ENCODE measurements at regions not wholly inside any gene's neighbourhood (a gene's known extent, or its start where the extent isn't known, plus 50 kb on each side); places are given as distances from the start of the nearest gene placed in this dataset.

DNA sequence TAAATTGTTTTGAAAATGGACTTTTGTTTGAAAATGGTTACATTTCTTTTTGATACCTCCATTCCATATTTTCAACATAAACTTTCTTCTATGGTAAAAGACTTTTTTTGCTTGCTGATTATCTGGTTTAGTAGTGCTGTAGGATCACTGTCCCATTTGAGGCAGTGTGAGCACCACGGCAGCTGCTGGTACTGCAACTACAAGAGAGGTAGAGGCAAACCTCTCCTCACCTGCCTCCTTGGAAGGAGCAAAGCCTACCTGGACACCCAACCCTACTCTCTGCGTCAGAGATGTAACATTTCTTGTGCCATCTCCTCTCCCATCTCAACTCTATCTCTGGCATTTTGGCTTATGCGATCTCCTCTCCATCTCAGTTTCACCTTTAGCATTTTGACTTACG is 460.1 kb downstream of the SHQ1 start:
- DNase-seq = no peak

DNA sequence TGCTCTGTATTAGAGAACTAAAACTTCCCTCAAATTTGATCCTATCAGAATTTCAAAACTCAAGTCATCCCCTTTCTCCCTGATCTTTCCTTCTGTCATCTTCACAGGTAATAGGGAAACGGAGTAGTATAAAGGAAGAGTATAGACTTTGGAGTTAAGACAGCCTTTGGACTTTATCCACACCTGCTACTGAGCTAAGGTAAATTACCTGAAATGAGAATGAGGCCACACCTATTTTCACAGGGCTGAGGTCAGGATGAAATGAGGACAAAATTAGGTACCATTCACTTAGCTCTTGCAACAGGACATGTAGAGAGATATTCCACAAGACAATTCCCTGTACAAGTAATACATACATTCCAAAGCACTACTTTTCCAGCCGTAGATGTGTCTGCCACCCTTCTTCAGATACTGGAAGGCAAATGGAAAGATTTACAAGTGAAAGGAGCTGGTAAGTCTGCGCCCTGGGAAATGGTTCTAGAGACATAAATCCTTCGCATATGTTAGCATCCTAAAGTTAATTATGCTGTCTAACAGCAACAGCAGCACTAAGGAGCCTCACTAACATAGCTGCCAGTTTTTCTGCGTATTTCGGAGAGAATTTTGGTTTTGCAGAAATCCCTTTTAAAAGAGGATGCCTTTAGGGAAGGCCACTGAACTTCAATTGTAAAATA is 461.8 kb downstream of the SHQ1 start:
- DNase-seq = no peak

GRCh38 chr3:72385167-72385566 is 463.1 kb downstream of the SHQ1 start:
- DNase-seq = no peak

DNA sequence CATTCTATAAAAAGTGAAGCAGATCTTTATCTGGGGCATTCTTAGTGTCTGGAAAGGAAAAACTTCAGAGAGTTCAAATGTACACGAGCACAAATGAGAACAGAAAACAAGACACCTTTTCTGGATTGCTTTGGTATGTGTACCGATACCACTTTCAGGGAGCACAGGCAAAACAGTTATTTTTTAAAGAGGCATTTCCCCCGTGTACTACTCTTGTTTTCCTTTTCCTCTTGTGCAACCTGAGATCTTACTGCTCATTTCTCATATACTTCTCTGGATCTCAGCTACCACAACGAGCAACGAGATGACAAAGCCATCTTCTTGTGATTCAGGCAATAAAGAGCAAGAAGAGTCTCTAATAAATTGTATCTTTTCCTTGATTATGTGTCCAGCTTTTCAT is 463.6 kb downstream of the SHQ1 start:
- DNase-seq = no peak

DNA sequence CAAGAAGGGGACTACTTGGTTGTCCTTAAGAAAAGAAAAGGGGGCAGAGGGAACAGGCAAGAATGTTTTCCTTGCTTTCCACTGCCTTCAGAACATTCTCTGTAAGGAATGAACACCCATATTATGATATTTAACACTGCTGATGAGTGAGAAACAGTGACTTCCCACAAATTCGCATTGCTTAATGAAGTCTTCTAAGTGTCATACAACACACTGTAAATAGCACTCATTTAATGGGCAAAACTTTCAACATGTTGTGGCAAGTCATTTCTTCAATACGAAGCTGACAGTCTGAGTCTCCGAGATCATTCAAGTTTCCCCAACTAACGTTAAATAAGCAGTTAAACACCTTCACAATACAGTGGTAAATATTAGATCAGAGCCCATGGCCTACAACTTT is 464.4 kb downstream of the SHQ1 start:
- no peak for DNase-seq

DNA sequence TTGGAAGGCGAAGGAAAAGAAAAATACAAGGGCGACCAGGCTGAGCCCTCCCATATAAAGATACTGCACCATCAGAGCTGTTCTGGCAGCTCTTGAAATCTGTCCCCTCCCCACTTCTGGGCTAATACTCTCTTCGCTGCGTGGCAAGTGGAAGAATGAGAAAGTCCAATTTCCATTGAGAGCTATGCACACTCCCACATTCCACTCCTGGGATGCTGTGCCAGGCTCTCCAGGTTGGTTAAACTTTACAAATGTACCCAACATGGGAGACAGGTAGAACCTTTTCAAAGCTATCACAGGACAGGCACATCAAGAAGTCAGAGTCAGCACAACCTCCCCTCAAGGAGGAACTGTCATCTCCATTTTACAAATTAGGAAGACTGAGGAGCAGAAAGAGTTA is 465.0 kb downstream of the SHQ1 start:
- no peak for DNase-seq

DNA sequence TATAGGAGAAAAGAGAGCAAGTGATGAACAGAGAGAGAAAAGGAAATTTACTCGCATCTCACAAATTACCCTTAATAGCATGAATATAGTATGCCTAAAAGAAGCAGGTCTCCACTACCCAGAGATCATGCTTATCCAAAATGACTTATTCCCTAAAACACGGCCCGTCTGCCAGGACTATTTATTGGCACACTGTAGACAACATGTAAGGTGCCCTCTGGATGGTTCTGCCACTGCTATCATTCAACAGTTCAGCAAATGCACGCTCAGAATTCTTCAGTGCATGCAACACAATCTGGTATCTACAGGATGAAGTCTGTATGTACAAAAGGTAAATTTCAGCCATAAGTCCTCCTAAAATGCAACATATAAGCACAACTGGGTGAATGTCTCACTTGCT is 465.8 kb downstream of the SHQ1 start:
- DNase-seq = no peak

DNA sequence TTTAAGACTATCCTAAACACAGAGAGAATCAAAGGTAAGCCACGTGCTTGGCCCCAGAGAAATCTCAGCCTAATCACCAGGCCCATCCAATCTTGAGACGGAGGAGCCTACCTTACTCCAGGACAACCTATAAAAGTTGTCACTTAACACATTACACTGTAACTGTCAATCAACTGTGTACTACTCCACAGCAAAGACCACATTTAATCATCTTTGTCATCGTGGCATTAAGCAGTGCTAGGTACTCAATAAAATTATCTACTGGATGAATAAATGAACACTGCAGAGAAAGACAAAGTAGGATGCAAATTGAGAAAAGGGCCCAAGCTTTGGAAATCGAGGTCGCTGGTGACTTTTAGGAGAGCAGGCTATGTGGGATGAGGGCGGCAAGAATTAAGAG is 466.7 kb downstream of the SHQ1 start:
- no peak for DNase-seq

DNA sequence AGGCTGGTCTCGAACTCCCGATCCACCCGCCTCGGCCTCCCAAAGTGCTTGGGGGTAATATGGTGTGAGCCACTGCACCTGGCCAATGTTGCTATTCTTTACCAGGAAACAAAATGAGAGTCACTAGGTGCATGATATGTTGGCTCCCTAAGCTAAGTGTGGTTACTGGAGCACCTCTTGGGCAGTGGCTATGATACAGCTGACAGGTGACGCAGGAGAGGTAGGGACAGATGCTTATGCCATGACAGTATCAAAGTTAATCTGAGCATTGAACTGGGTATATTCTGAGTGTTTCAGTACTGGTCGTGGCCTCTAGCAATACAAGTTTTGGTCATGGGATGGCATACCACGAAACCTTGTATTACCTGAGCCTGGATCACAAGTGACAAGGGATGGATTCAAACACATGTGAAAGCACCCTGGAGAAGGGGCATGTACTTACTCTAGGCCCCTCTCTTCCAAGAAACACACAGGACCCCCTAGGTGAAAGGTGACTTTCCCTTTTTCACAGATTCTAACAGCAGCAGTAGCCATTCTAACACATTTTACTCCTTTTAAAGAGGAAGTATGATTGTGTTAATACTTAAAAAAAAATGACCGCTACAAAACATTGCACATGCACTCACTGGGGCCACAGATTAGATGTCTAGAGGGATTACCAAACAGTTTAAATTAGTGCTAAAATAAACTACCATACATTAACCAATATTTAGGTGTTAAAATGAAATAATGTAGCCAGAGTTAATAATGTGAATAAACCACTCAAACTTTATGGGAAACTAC is 467.3 kb downstream of the SHQ1 start:
- no peak for DNase-seq

DNA sequence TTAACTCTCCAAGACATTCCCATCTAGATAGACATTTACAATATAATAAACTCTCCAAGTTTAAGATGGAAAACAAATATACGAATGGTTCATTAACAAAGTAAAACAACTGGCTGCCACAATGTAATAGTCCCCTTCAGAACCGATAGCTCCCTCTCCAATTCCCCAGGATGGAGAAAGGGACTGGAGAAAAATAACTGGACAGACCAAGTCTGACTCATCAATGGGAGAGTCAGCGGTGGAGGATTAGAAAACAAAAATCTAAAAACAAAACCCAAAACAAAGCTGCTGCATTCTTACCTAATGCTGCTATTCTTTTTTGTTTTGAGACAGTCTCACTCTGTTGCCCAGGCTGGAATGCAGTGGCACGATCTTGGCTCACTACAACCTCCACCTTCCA is 468.1 kb downstream of the SHQ1 start:
- no peak for DNase-seq

DNA sequence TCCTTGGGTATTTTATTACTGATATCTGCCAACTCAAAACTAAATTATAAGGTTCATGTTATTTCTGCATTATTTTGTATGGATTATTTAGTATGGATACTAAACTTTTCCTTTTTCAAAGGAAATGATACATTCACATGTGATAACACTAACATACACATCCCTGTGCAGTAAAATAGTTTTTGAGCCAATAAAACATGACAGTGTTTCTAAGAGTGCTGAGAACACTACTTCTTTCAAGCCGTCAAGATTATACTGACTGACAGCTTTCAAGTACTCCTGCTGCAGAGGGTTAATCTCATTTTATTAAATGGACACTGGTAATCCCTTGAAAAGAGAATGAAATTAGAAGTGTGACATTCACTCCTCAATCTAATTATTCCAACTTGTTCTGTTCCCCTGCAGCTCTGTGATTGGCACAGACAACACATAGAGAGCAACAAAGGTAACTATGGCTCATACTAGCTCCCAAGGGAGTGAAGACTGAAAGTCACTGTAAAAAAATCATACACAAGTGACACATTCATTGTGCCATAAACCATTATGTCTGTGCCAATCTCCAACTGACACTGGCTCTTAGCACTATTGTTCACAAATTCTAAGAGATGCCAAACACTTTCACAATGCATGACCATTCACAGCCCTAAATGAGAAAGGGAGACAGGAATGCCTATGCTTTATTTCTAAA is 468.6 kb downstream of the SHQ1 start:
- DNase-seq = no peak

DNA sequence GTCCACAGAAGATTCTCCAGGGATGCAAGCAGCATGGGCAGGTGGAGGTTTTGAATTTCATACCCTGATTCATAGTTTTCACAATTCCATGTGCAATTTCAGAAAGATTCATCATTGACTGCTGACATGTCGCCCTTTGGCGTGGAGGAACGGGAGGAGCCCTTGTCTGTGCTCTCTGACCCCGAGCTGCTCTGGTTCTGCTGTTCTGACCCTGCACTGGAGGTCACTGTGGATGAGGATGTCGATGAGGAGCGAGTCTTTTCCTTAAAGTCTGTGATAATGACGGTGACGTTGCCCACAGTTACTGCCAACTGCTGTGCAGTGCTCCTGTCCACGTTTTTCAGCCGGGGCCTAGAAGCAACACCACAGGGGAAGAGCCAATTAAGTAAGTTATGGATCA is 470.0 kb downstream of the SHQ1 start:
- no peak for DNase-seq

DNA sequence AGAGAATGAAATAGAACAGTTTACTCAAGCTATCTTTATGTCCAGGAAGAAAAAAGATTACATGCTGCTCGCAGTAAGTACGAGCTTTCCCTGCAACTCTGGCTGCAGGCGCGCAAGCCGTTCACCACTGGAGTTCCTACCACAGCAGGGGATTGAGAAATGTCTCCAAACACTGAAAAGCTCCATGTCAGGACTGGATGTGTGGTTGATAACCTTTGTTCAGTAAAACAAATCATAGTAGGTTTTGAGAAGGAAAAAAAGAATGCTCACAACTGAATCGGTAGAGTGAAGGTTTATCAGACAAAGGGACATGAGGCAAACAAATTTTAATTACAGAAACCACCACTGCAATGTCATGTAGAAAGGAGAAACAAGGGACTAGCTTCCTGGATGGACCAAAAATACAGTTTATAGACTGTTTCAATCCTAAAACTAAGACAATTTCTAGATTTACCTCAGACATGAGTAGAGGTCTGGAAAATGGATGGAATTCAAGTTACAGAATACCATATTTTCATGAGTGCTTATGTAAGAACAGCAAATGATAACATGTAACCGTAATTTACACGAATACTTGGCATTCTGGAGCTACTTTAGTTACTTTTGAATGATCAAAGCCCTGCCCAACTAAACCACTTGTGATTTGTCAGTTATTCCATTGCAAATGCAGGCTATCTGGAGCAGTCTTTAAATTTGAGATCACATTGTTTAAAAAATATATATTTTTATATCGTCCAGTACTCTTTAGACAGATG is 471.1 kb downstream of the SHQ1 start:
- no peak for DNase-seq

DNA sequence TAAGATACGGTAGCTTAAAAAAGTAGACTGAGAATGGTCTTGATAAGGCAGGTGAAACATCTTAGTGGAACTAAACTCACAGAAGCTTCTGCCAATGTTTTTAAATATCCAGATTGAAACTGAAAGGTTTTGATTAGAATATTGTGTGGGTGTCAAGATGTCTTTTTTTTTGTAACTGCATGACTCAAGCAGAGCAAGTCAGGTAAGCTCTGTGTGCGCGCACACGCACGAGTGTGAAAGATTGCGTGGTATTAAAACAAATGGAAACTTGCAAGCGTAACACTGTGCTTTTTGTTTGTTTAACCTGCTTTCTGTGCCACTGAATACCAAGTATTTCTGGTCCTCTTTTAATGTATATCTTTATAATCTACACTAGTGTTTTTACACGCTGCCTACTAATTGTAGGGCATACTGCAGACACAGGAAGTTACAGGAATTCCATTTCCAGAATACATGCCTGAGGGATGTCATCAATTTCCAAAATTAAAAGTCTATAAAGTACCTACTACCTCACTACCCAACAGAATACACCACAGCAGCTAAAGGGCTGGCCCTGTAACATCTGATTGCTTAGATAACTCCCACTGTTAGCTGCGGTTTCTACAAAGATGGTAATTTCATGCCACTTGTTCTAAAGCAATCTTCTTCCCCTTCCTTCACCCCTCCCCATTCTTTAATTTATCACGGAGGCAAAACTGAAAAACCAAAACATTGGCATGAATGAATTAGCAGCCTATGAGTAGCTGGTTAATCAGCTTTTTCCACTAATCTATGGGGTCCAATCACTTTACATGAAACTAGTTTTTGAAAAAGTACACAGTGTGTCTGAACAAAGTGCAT is 472.8 kb downstream of the SHQ1 start:
- DNase-seq = no peak

DNA sequence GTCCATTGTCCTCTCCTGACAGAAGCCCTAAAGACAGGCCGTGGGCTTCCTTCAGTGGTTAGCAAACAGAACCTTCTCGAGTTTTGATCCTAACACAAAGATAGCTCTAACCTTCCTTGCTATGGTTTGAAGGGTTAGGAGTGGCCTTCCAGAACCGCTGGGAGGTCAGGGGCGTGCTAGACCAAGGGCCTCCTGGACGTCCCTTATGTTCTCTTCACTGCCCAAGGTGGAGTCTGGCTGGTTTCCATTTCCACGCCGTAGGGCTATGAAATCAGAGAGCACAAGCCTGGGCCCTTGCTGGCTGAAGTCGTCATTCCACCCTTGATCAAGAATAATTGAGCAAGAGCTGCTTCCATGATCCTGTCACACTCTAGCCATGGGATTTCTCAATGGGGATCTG is 475.1 kb downstream of the SHQ1 start:
- DNase-seq = no peak

DNA sequence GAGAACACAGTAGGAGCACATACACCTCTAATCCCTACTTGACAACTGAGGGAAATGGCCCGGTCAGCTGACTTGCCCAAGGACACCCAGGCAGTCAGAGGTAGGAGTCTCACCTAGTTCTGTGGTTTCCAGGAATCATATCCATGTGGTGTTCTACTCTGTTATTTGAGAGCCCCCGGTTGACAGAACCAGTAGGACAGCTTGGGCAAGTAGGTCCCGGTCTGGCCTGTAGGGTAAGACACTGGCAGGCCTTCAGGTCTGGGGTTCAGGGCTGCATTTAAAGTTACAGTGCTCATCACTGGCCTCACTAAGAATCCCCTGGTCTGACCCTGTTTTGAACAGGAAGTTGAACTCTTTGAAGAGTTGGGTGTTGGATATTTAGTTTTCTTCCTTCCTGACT is 476.1 kb downstream of the SHQ1 start:
- no peak for DNase-seq

DNA sequence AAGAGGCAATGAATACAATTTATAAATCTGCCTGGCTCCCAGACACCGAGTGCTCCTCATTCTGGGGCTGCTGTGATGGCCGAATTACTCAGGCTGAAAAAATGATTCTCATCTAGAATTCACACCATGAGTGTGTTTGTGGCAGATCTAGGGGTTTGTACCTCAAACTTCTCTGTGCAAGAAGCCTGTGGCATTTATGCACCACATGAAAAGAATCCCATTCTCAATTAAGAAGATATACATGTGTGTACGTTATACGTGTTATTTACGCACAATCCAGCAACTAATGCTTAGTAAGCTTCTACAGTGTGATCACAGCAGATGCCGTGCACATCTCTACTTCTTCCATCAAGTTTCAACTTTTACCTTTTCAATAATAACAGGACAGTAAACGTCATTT is 476.8 kb downstream of the SHQ1 start:
- DNase-seq = no peak

DNA sequence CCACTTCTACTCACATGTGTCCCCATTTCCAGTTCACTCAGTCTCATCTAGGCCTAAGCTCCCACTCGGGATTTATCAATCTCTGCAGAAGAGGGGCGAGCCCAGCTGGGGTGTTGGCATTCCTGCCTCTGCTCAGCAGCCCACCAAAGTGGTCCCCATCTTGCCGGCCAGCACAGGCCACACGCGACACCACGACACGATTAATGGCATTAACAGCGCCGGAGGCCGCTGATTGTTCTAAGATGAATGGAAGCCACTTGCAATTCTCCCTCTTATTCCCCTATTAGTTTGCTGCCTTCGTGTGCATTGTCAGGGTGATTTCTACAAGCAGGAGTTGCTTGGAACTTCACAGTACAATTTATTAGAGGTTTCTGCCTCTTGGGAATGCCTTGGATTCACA is 477.3 kb downstream of the SHQ1 start:
- DNase-seq = no peak

DNA sequence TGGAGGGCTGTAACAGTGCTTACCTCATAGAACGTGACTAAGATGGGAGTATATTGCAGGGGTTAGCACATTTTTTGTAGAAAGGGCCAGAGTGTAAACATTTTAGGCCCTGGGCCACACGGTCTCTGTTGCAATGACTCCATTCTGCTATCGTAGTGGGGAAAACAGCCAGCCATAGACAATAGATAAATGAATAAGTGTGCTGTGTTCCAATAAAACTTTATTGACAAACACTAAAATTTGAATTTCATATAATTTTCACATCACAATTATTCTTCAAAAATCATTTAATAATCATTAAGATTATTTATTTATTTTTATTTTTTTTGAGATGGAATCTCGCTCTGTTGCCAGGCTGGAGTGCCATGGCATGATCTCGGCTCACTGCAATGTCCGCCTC is 478.6 kb downstream of the SHQ1 start:
- no peak for DNase-seq

- DNase-seq = no peak
Measured at GRCh38 chr3:72368331-72368975, 479.8 kb downstream of the SHQ1 start.

DNA sequence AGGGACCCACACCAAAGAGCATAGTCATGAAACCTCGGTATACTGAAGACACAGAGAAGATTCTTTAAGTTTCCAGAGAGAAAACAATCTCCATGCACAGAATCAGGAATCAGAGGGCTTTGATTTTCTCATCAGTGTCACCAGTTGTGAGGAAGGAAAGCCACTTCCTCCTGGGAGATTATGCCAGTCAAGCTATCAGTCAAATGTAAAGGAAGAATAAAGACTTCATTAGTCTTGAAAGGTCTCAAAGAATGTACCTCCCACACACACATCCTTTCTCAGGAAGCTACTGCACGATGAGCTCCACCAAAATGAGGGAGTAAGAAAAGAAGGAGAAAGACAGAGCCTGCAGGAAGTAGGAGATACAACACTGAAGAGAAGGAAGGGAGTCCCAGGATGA is 486.3 kb downstream of the SHQ1 start:
- DNase-seq = no peak

GRCh38 chr3:72359743-72360142 is 488.5 kb downstream of the SHQ1 start:
- no peak for DNase-seq
